A549 (cell line): ENCODE measurements at regions not wholly inside any gene's neighbourhood (a gene's known extent, or its start where the extent isn't known, plus 50 kb on each side); places are given as distances from the start of the nearest gene placed in this dataset.

Source experiments
- CEBPB ChIP-seq, 2 experiments: fragments of >200 bp in 1 of 2; sonication (Bioruptor Twin) in 1 of 2; formaldehyde crosslinking in 1 of 2; IDR thresholded peaks; 2 replicates each; pipeline ENCODE4 v1.6.1; 2012 to 2016
- CTCF ChIP-seq: fragments of >200 bp; sonication (Bioruptor Twin); formaldehyde crosslinking; IDR thresholded peaks from 3 replicates; pipeline ENCODE4 v1.5.1; 2016
- JUN ChIP-seq, 2 experiments: fragments of >200 bp; sonication (Bioruptor Twin); formaldehyde crosslinking; IDR thresholded peaks; 2 replicates in 1 of 2; 3 replicates in 1 of 2; pipeline ENCODE4 v1.6.1; 2016 to 2017
- JUNB ChIP-seq: fragments of >200 bp; sonication (Bioruptor Twin); formaldehyde crosslinking; IDR thresholded peaks from 2 replicates; pipeline ENCODE4 v1.6.1; 2016
- RNF2 ChIP-seq: fragments of 200-600 bp; sonication (generic); IDR thresholded peaks from 2 replicates; pipeline ENCODE4 v1.6.1; 2016; ENCODE audit warnings: low read depth, mild to moderate bottlenecking, antibody characterized with exemption, moderate library complexity, borderline replicate concordance
- SREBF2 ChIP-seq: fragments of 450-650 bp; IDR thresholded peaks from 2 replicates; pipeline ENCODE4 v1.6.1; 2014; ENCODE audit warnings: mild to moderate bottlenecking, moderate library complexity
- ZFP36 ChIP-seq: fragments of 450-650 bp; IDR thresholded peaks from 2 replicates; pipeline ENCODE4 v1.6.1; 2014; ENCODE audit warnings: borderline replicate concordance; ENCODE audit not compliant: partially characterized antibody

GRCh38 chr3:135844386-135844785 lies 121.1 kb upstream of the PPP2R3A start:
- TF ChIP-seq CEBPB (IDR thresholded peaks at IDR 0.05) (no peak), CTCF (no peak), JUNB (no peak), SREBF2 (no peak), RNF2 (no peak), ZFP36 (no peak), JUN (IDR thresholded peaks at IDR 0.05) (no peak)
